ENCODE measurements at regions not wholly inside any gene's neighbourhood (a gene's known extent, or its start where the extent isn't known, plus 50 kb on each side); places are given as distances from the start of the nearest gene placed in this dataset.

GRCh38 chr4:129403848-129404247, 307.9 kb downstream of the C4orf33 start:
- no peak for TF ChIP-seq CTCF (IDR thresholded peaks at IDR 0.05; ENCODE audit: low read depth, low read length)
- TF ChIP-seq EZH2phosphoT487 (IDR thresholded peaks at IDR 0.05; ENCODE audit: low read depth) = no peak

All from OCI-LY3 (cell line).